Neural cell (in vitro differentiated cells): ENCODE measurements at regions not wholly inside any gene's neighbourhood (a gene's known extent, or its start where the extent isn't known, plus 50 kb on each side); places are given as distances from the start of the nearest gene placed in this dataset.

Experiments used
- H2AFZ ChIP-seq: fragments of 200-600, 300-800 bp; sonication (generic), shearing (Covaris generic); 2 replicates; pipeline ENCODE4 v1.6.0; 2014; ENCODE audit warnings: low read depth, mild to moderate bottlenecking, antibody characterized with exemption, low read length, moderate library complexity
- H3F3A ChIP-seq: fragments of 200-600 bp; shearing (Covaris generic); 2 replicates; pipeline ENCODE4 v1.6.1; 2016; ENCODE audit warnings: mild to moderate bottlenecking, moderate library complexity, mixed read lengths, antibody characterized with exemption, low read length; ENCODE audit not compliant: insufficient read depth, poor library complexity, severe bottlenecking
- H3K27ac ChIP-seq: fragments of 200-600, 300-800 bp; sonication (generic), shearing (Covaris generic); 2 replicates; pipeline ENCODE4 v1.5.1; 2014; ENCODE audit warnings: mild to moderate bottlenecking, low read length, moderate library complexity
- H3K27me3 ChIP-seq: fragments of 300-800, 200-600 bp; sonication (generic), shearing (Covaris generic); 2 replicates; pipeline ENCODE4 v1.6.0; 2014; ENCODE audit warnings: mild to moderate bottlenecking, low read depth, low read length, moderate library complexity; ENCODE audit not compliant: insufficient read depth
- H3K36me3 ChIP-seq: fragments of 300-800, 200-600 bp; sonication (generic), shearing (Covaris generic); 2 replicates; pipeline ENCODE4 v1.5.1; 2014; ENCODE audit warnings: mild to moderate bottlenecking, antibody characterized with exemption, low read length, moderate library complexity; ENCODE audit not compliant: insufficient read depth
- H3K4me2 ChIP-seq: fragments of 300-800, 200-600 bp; sonication (generic), shearing (Covaris generic); 2 replicates; pipeline ENCODE4 v1.6.0; 2014; ENCODE audit warnings: mild to moderate bottlenecking, low read length
- H3K4me3 ChIP-seq: fragments of 300-800, 200-600 bp; sonication (generic), shearing (Covaris generic); 2 replicates; pipeline ENCODE4 v1.5.1; 2014; ENCODE audit warnings: mild to moderate bottlenecking, low read length, moderate library complexity
- H3K79me2 ChIP-seq: fragments of 200-600 bp; shearing (Covaris generic); replicated peaks from 2 replicates; pipeline ENCODE4 v1.6.0; 2014; ENCODE audit warnings: mild to moderate bottlenecking, low read length, moderate library complexity; ENCODE audit not compliant: insufficient read depth
- H3K9ac ChIP-seq: fragments of 300-800, 200-600 bp; sonication (generic), shearing (Covaris generic); 2 replicates; pipeline ENCODE4 v1.6.1; 2016; ENCODE audit warnings: mild to moderate bottlenecking, low read length, mixed read lengths
- H3K9me2 ChIP-seq: fragments of 200-600 bp; shearing (Covaris generic); 2 replicates; pipeline ENCODE4 v1.6.1; 2016; ENCODE audit warnings: mild to moderate bottlenecking, low read length, mixed read lengths; ENCODE audit not compliant: insufficient read depth
- H3K9me3 ChIP-seq: fragments of 200-600, 300-800 bp; sonication (generic), shearing (Covaris generic); 2 replicates; pipeline ENCODE4 v1.6.1; 2016; ENCODE audit warnings: mild to moderate bottlenecking, mixed run types, low read length, moderate library complexity, mixed read lengths
- H4K20me1 ChIP-seq: fragments of 200-600 bp; shearing (Covaris generic); 2 replicates; pipeline ENCODE4 v1.6.1; 2016; ENCODE audit warnings: mild to moderate bottlenecking, mixed run types; ENCODE audit not compliant: insufficient read depth
- CTCF ChIP-seq: fragments of 450-650 bp; IDR thresholded peaks from 2 replicates; pipeline ENCODE4 v1.5.1; 2014; ENCODE audit warnings: antibody characterized with exemption, mild to moderate bottlenecking, moderate library complexity; ENCODE audit not compliant: poor library complexity, severe bottlenecking
- EP300 ChIP-seq: fragments of 450-650 bp; conservative IDR thresholded peaks from 2 replicates; pipeline ENCODE4 v1.6.1; 2014; ENCODE audit warnings: antibody characterized with exemption, mild to moderate bottlenecking, moderate library complexity; ENCODE audit not compliant: poor library complexity, severe bottlenecking
- EZH2 ChIP-seq: fragments of 200-600, 300-800 bp; shearing (Covaris generic), sonication (generic); IDR thresholded peaks from 2 replicates; pipeline ENCODE4 v1.6.1; 2014; ENCODE audit warnings: antibody characterized with exemption, low read length, borderline replicate concordance, mild to moderate bottlenecking; ENCODE audit not compliant: insufficient read depth, poor library complexity, severe bottlenecking
- MXI1 ChIP-seq: fragments of 450-650 bp; conservative IDR thresholded peaks from 2 replicates; pipeline ENCODE4 v1.6.1; 2014; ENCODE audit warnings: antibody characterized with exemption, mild to moderate bottlenecking; ENCODE audit not compliant: poor library complexity, severe bottlenecking
- POLR2AphosphoS5 ChIP-seq: IDR thresholded peaks from 2 replicates; pipeline ENCODE4 v1.6.1; 2012
- RAD21 ChIP-seq: fragments of 450-650 bp; conservative IDR thresholded peaks from 2 replicates; pipeline ENCODE4 v1.6.1; 2014; ENCODE audit warnings: antibody characterized with exemption, mild to moderate bottlenecking, moderate library complexity
- REST ChIP-seq: IDR thresholded peaks from 2 replicates; pipeline ENCODE4 v1.6.1; 2012; ENCODE audit warnings: borderline replicate concordance
- SMC3 ChIP-seq: fragments of 450-650 bp; conservative IDR thresholded peaks from 2 replicates; pipeline ENCODE4 v1.6.1; 2014; ENCODE audit warnings: antibody characterized with exemption, mild to moderate bottlenecking, moderate library complexity; ENCODE audit not compliant: poor library complexity
- TAF1 ChIP-seq: IDR thresholded peaks from 2 replicates; pipeline ENCODE4 v1.6.1; 2012; ENCODE audit warnings: low read depth

- no peak for TF ChIP-seq EP300
- no peak for TF ChIP-seq REST
- TF ChIP-seq TAF1, result no peak
- TF ChIP-seq POLR2AphosphoS5, result no peak
- no peak for TF ChIP-seq CTCF
- no peak for TF ChIP-seq RAD21
- TF ChIP-seq EZH2, result no peak
- TF ChIP-seq MXI1, result no peak
- no peak for TF ChIP-seq SMC3
- no peak overlapping the region for H3K4me3 ChIP-seq
- H3K9me3 ChIP-seq, result no peaks in the 10 kb centered on the region
- H3K27ac ChIP-seq, result no peak overlapping the region
- no peaks in the 10 kb centered on the region for H3K27me3 ChIP-seq
- no peaks in the 10 kb centered on the region for H4K20me1 ChIP-seq
- H3K36me3 ChIP-seq, result no peaks in the 10 kb centered on the region
- no peak overlapping the region for H2AFZ ChIP-seq
- no peak overlapping the region for H3K9ac ChIP-seq
- no peaks in the 10 kb centered on the region for H3K9me2 ChIP-seq
- no peaks in the 10 kb centered on the region for H3F3A ChIP-seq
- no peak overlapping the region for H3K4me2 ChIP-seq
- no peaks in the 10 kb centered on the region for H3K79me2 ChIP-seq
Observed at GRCh38 chr10:71066600-71066999, 145.8 kb upstream of the UNC5B start.

GRCh38 chr10:71067098-71067740 is 145.2 kb upstream of the UNC5B start:
- Histone ChIP-seq H2AFZ (no peak overlapping the region), H3K79me2 (no peaks in the 10 kb centered on the region), H4K20me1 (no peaks in the 10 kb centered on the region), H3K9ac (no peak overlapping the region), H3K27me3 (no peaks in the 10 kb centered on the region), H3K4me3 (no peak overlapping the region), H3K9me2 (no peaks in the 10 kb centered on the region), H3F3A (no peaks in the 10 kb centered on the region), H3K4me2 (no peak overlapping the region), H3K9me3 (no peaks in the 10 kb centered on the region), H3K27ac (no peak overlapping the region), H3K36me3 (no peaks in the 10 kb centered on the region)
- TF ChIP-seq EP300 (no peak), RAD21 (no peak), CTCF (no peak), SMC3 (no peak), TAF1 (no peak), POLR2AphosphoS5 (no peak), EZH2 (no peak), MXI1 (no peak), REST (no peak)
